ENCODE measurements at regions not wholly inside any gene's neighbourhood (a gene's known extent, or its start where the extent isn't known, plus 50 kb on each side); places are given as distances from the start of the nearest gene placed in this dataset.

- intact Hi-C loops (cut with DNase I), result loop anchor here in 3 of 10 donors (5.0 to 10.0 kb wide), 5 partner anchors 37 to 215 kb away; partner anchors contain the start of genes AKIP1 (in 1 of the 3) and STK33 (in 1 of the 3)
- ATAC-seq, result peak in 2 of 4 donors; percentile 0 to 1
- no peaks in the 10 kb centered on the region for H3K9me3 ChIP-seq
- TF ChIP-seq CTCF (IDR thresholded peaks at IDR 0.05), result no peak
- no peak for TF ChIP-seq POLR2A (IDR thresholded peaks at IDR 0.05)
- 37 to 43% (median 39%) methylated on average over 7 of the region's 7 CpGs for WGBS, 4 donors
- H3K36me3 ChIP-seq, result no peaks in the 10 kb centered on the region
- DNase-seq, result no peak
- H3K4me3 ChIP-seq, result peak overlapping the region; percentile 47 to 81 (median 64)
- H3K27ac ChIP-seq, result peak overlapping the region; percentile 71 to 93 (median 88)
- H3K4me1 ChIP-seq, result peaks cover 0 to 82% (median 65%) of the 10 kb centered on the region in 12 donors
- H3K27me3 ChIP-seq, result no peaks in the 10 kb centered on the region
Measured at GRCh38 chr11:8809241-8809938, 101.6 kb upstream of the AKIP1 start.

- H3K4me3 ChIP-seq, result peak overlapping the region; percentile 47 to 81 (median 64)
- intact Hi-C loops (cut with DNase I), result loop anchor here (5.0 to 10.0 kb wide), 16 partner anchors 33 to 475 kb away; partner anchors contain the start of genes AKIP1 (in 3 of the 10), RPL27A (in 2 of the 10), TRIM66 (in 2 of the 10) and STK33 (in 1 of the 10)
- no peaks in the 10 kb centered on the region for H3K9me3 ChIP-seq
- ATAC-seq, result peak in 3 of 4 donors; percentile 3 to 38 (median 28)
- H3K4me1 ChIP-seq, result peaks cover 0 to 75% (median 59%) of the 10 kb centered on the region in 12 donors
- peak in 1 of 2 donors; percentile 11 for TF ChIP-seq POLR2A (IDR thresholded peaks at IDR 0.05)
- no peak for TF ChIP-seq CTCF (IDR thresholded peaks at IDR 0.05)
- H3K27ac ChIP-seq, result peak overlapping the region; percentile 71 to 93 (median 88)
- H3K27me3 ChIP-seq, result no peaks in the 10 kb centered on the region
- no peak for DNase-seq
- no peaks in the 10 kb centered on the region for H3K36me3 ChIP-seq
- WGBS, 4 donors, result 12 to 22% (median 16%) methylated on average over 8 of the region's 8 CpGs
Measured at GRCh38 chr11:8809939-8810539, 101.0 kb upstream of the AKIP1 start.

GRCh38 chr11:8810540-8811301 is 100.3 kb upstream of the AKIP1 start:
- H3K4me3 ChIP-seq, result peak overlapping the region; percentile 47 to 81 (median 64)
- DNase-seq (peak; percentile 85 to 89 (median 88)), ATAC-seq (peak; percentile 74 to 90 (median 86))
- peaks cover 0 to 71% (median 52%) of the 10 kb centered on the region in 12 donors for H3K4me1 ChIP-seq
- intact Hi-C loops (cut with DNase I), result loop anchor here in 9 of 10 donors (5.0 to 10.0 kb wide), 12 partner anchors 33 to 476 kb away; partner anchors contain the start of genes AKIP1 (in 2 of the 9), RPL27A (in 2 of the 9), TRIM66 (in 2 of the 9) and TMEM9B (in 1 of the 9)
- H3K9me3 ChIP-seq, result no peaks in the 10 kb centered on the region
- H3K27ac ChIP-seq, result peak overlapping the region; percentile 71 to 93 (median 88)
- WGBS, 4 donors, result 5 to 24% (median 10%) methylated on average over 28 of the region's 28 CpGs
- no peaks in the 10 kb centered on the region for H3K27me3 ChIP-seq
- no peak for TF ChIP-seq CTCF (IDR thresholded peaks at IDR 0.05)
- TF ChIP-seq POLR2A (IDR thresholded peaks at IDR 0.05), result peak in 1 of 2 donors; percentile 71
- H3K36me3 ChIP-seq, result no peaks in the 10 kb centered on the region

Data from heart left ventricle (tissue), 16 donors.